GM19467 (cell line): ENCODE measurements at regions not wholly inside any gene's neighbourhood (a gene's known extent, or its start where the extent isn't known, plus 50 kb on each side); places are given as distances from the start of the nearest gene placed in this dataset.
"Not testable (repeated sequence)": the region's sequence is repeated elsewhere in the genome, so short reads cannot be mapped to it uniquely, and the experiment has no call there.

Experiments used
- ATAC-seq: cut with Tn5 transposase; IDR thresholded peaks from one replicate; pipeline ENCODE4 v1.9.1; 2021; ENCODE audit warnings: mild to moderate bottlenecking, moderate library complexity; ENCODE audit not compliant: unreplicated experiment

GRCh38 chr12:83665634-83666218 lies 979.0 kb downstream of the TMTC2 start:
- no peak for ATAC-seq

DNA sequence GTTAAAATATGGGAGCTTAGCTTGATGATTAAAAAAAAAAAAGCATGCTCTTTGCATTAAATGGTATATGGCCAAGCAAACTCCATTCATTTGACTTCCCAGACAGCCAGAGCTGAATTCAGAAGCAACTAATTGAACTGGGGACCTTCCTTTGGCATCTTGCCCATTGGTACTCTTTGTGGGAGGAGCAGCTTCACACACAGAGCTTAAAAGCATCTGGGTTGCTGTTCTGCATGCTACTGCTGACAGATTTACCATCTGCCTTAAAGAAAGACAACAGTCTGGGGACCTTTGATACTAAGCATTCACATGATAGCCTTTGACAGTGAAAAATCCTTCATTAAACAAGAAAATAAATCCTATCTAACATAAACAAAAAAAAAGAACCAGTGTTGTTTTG lies 977.9 kb downstream of the TMTC2 start:
- no peak for ATAC-seq

GRCh38 chr12:83660727-83661358 lies 974.1 kb downstream of the TMTC2 start:
- ATAC-seq = no peak

GRCh38 chr12:83659321-83659720 lies 972.6 kb downstream of the TMTC2 start:
- no peak for ATAC-seq

GRCh38 chr12:83656004-83656403 lies 969.3 kb downstream of the TMTC2 start:
- no peak for ATAC-seq

DNA sequence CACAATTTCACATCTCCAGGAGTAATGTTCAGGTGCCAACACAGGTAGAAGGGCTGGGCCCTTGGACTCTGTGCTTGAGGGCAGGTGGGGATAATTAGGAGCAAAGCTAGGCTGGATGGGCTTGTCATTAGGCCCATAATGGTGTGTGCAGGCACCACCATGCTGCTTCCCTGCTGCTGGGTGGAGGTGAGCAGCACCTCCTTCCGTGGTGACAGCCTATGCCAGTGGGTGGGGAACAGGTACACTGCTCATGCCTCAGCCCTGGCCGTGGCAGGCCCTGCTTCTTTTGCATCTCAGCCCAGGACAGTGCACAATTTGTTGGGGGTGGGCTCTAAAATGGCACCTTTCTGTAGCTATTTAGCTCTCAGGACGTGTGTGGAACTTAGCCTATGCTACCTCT lies 955.5 kb downstream of the TMTC2 start:
- no peak for ATAC-seq

DNA sequence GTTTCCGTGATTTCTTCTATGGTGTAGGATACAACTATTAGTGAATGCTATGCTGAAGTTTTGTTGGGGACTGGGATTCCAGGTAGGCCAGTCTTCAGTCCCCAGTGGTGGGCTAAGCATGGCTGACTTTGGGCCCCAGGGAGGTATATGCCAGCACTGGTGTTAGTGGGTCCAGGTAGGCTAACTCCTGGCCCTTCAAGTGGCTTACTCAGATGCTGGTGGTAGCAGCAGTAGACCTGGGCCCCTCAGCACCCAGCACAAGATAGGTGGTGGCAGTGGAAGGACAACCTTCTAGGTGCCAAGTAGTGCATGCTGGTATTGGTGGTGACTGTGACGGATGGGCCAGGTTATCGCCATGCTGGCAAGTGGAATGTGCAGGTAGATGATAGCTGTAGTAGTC lies 955.1 kb downstream of the TMTC2 start:
- ATAC-seq = no peak

- no peak for ATAC-seq
These were observed 948.1 kb downstream of the TMTC2 start for GRCh38 chr12:83634726-83635267.

DNA sequence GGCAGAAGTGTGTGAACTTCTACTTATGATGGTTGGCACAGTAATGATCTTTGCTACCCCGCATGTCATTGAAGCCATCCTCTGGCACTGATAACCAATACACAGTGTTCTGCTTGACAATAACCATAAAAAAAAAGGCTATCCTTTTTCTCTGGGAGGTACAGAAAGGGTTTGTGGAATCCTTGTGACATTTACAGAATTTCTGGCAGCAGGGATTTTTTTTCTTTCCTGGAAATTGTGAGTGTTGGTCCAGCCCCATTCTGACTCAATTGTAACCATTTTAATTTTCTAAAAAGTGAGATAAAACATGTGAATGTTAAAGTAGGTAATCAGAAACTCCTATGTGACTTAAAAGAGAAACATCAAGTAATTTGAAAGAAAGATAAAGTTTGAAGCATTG lies 943.8 kb downstream of the TMTC2 start:
- no peak for ATAC-seq

DNA sequence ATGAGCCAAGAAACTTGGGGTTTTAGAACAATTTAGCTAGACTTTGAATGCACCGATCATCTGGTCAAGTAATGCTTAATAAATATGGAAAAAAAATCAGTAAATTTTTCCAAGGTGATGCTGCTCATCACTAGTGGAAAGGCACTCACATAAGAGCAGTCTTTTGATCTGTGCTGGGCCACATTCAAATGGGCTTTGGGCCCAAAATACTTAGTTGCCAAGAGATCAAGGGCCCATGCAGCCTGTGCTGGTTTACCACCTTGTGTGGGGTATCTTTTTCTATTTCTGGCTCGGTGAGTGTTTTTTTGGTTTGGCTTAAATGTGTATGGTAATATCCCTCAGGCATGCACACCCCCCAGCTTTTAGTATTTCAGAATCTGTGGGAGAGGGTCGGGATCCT lies 943.2 kb downstream of the TMTC2 start:
- ATAC-seq = no peak

DNA sequence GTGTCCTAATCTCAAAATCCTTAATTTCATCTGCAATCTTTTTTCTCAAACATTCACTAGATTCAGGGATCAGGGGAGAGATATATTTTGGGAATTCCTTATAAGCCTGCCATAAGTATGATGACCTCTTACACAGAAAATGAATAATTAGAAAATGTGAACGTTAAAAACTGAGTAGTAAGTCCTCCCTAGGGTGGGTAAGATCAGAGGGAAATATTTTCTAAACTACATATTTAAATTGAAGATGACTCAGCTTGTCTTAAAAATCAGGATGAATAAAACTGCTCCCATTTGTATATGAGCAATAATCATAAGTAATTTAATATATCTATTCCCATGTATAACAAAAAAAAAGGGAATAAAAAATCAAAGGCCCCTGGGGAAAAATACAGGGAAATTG lies 935.5 kb downstream of the TMTC2 start:
- no peak for ATAC-seq

DNA sequence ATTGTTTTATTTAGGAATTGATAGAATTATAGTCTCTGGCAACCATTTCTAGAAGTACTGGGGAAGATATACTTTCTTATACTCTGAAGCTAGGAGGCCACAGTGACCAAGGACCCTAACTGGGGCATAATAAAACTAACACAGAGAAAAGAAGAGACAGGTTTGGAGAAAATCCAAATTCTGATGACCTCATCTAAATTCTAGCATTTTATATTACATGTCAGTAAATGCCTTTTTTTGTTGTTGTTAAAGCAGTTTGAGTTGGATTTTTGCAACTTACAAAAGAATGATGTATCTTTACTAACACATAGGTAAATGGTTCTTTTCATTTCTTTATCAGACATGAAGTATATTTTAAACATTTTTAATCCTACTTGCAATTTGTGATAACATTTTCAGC lies 933.3 kb downstream of the TMTC2 start:
- ATAC-seq = no peak

- no peak for ATAC-seq
These were observed 928.4 kb downstream of the TMTC2 start for GRCh38 chr12:83615152-83615551.

DNA sequence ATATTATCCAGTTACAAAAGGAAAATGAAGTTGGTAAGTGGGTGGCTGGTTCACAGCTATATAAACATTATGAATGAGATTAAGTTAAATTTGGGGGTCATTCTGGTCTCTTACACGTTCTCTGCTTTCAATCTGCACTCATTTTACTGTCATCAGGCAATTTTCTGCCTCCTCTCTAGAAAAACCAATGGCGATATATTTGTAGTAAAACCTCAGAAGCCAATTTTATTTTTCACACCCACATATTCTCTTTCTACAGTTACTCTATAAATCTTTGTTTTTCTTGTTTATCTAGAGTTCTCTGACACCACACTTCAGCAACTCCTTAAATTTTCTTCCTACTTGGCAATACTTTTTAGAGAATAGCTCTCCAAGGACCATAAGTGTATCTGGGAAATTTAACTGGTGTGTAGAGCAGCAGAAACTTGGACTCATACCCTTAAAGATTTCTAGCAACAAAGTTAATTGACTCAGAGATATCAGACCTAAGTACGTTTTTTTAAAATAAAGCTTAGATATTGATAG lies 926.9 kb downstream of the TMTC2 start:
- no peak for ATAC-seq

DNA sequence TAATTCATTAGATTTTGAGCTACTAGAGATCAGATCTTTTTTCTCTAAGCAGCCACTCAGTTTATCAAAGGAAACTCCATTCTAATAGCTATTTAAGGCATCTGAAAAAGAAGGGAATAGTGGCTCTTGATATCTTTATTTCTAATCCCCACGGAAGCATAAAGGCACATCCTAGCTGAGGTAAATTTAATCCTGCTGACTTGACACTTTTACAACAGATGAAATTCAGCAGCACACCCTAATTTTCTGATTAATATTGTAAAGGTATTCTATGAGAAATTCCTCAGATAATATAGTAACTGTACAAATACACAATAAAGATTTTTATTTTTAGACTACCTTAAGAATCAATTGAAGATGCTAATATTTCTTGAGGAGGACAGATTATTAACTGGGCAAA lies 916.4 kb downstream of the TMTC2 start:
- ATAC-seq = no peak

- no peak for ATAC-seq
These were observed 888.6 kb downstream of the TMTC2 start for GRCh38 chr12:83575326-83575725.

DNA sequence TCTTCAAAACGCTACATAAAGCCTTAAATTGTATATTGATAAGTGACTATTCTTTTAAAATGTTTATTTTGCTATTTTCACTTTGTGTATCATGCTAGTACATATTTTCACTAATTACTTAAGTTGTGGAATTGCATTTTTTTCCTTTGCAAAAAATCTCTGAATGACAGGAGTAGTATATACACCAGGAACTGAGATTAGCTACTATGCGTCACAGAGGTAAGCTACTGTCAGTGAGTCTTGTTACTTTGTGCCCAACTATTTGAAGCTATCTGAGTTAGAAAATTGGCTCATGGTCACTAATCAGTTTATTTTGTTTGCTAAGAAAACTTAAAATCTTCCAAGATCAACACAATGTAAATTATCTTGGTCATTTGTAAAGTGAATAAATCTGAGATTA lies 887.4 kb downstream of the TMTC2 start:
- ATAC-seq = no peak

GRCh38 chr12:83573671-83574070 lies 887.0 kb downstream of the TMTC2 start:
- ATAC-seq = no peak

GRCh38 chr12:83559650-83560049 lies 872.9 kb downstream of the TMTC2 start:
- no peak for ATAC-seq

GRCh38 chr12:83556040-83556439 lies 869.3 kb downstream of the TMTC2 start:
- ATAC-seq = not testable (repeated sequence)

DNA sequence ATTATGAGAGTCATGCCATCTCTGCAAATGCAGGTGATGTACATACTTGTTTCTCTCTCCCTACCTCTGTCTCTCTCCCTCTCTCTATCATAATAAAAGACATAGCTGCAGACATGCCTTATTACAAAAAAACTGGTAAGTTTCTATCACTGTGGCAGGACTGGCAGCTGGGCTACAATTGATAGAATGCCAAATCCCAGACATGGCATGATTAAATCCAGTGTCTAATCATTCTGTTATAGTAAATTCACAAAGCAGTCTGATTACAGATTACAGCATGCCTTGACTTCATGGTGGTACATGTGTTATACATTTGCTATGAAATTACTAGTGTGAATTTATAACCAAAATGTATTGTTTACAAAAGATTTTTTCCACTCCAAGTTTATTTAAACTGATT lies 854.7 kb downstream of the TMTC2 start:
- no peak for ATAC-seq

DNA sequence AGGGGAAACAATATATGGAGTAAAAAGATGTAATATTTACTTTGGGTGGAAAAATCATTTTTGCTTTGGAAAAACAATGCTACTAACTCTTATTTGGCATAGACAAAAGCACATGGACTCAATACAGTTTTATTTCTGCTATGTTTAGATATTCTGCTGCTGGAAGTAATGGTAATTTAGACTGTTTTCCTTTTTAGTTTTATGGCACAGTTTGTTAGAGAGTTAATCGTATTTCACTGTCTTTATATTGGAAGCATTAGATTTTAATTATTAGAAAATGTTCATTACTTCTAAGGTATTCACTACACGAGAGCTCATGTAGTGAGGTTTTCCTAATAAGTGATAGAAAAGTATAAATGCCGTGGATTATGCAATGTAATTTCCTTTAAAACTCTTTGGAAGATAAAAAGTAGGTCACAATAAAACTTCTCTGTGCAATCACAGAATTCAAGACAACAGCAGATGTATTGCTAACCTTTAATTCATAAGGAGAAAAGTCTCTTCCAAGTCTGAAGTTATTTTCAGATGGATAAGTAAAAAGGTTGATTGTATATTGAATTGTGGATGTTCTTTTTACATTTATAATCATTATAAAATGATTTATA lies 851.8 kb downstream of the TMTC2 start:
- ATAC-seq = no peak
